Stomach (tissue), 8 donors: ENCODE measurements at regions not wholly inside any gene's neighbourhood (a gene's known extent, or its start where the extent isn't known, plus 50 kb on each side); places are given as distances from the start of the nearest gene placed in this dataset.
"Not testable (repeated sequence)": the region's sequence is repeated elsewhere in the genome, so short reads cannot be mapped to it uniquely, and the experiment has no call there.

ENCODE experiments used
- DNase-seq, 2 donors: peaks; one replicate each; pipeline versions ENCODE4 v3.0.0 to v3.0.0-alpha.2; 2013 to 2019
- H3K27ac ChIP-seq, 5 donors: fragments of 200-600 bp in 4 of 5; sonication (generic) in 4 of 5; one replicate each; pipeline ENCODE4 v1.5.1; 2013 to 2019; ENCODE audit warnings: mild to moderate bottlenecking in 1 of 5, moderate library complexity in 1 of 5
- H3K27me3 ChIP-seq, 3 donors: fragments of 200-600 bp; sonication (generic); one replicate each; pipeline ENCODE4 v1.5.1; 2017 to 2019; ENCODE audit warnings: mixed run types in 1 of 3
- H3K36me3 ChIP-seq, 4 donors: fragments of 200-600 bp; sonication (generic); 1 replicate in 3 of 4; 2 replicates in 1 of 4; pipeline ENCODE4 v1.5.1; 2016 to 2019
- H3K4me1 ChIP-seq, 4 donors: fragments of 200-600 bp; sonication (generic); one replicate each; pipeline ENCODE4 v1.5.1; 2016 to 2019
- H3K4me3 ChIP-seq, 4 donors: fragments of 200-600 bp; sonication (generic) in 3 of 4; one replicate each; pipeline ENCODE4 v1.5.1; 2016 to 2019; ENCODE audit warnings: mild to moderate bottlenecking in 1 of 4
- H3K9me3 ChIP-seq, 4 donors: fragments of 200-600 bp; sonication (generic); one replicate each; pipeline ENCODE4 v1.5.1; 2016 to 2019
- CTCF ChIP-seq, 7 experiments: fragments of 450-650 bp in 4 of 7; fragments of 200-600 bp in 3 of 7; sonication (generic) in 3 of 7; IDR thresholded peaks; one replicate each; pipeline ENCODE4 v1.5.1; 2016 to 2019; ENCODE audit warnings: antibody characterized with exemption in 7 of 7, control low read depth in 2 of 7, mild to moderate bottlenecking in 1 of 7
- EP300 ChIP-seq: sonication (generic); formaldehyde crosslinking; IDR thresholded peaks from one replicate; pipeline ENCODE4 v1.6.1; 2017; ENCODE audit warnings: antibody characterized with exemption
- POLR2A ChIP-seq, 4 donors: fragments of 450-650 bp; IDR thresholded peaks; one replicate each; pipeline ENCODE4 v1.6.1; 2016; ENCODE audit warnings: antibody characterized with exemption in 4 of 4, control low read depth in 2 of 4, mild to moderate bottlenecking in 1 of 4, moderate library complexity in 1 of 4
- POLR2AphosphoS5 ChIP-seq, 3 donors: sonication (generic); formaldehyde crosslinking; IDR thresholded peaks; one replicate each; pipeline ENCODE4 v1.6.1; 2016; ENCODE audit warnings: antibody characterized with exemption in 3 of 3
- WGBS, 5 donors: extraction: QIAGEN DNeasy Blood & Tissue Kit in 3 of 5; methylation state at CpG; one replicate each; pipeline versions ENCODE4 v1.1.5 to v1.1.7; 2013 to 2018; 5-methylcytosine and 5-hydroxymethylcytosine counted together
- intact Hi-C: fragments of 100-400 bp; cut with DNase I; formaldehyde crosslinking; loops from one replicate; pipeline ENCODE4 v1.15.1; 2023; ENCODE audit warnings: low total_unique reads
- donor health status: healthy with polysubstance abuse.
- donor health status: Bipolar disorder and iron deficiency.
- donor health status: healthy.

- no peaks in the 10 kb centered on the region for H3K27me3 ChIP-seq
- no peak for TF ChIP-seq EP300
- no peak for TF ChIP-seq POLR2A (IDR thresholded peaks at IDR 0.05)
- TF ChIP-seq POLR2AphosphoS5 (IDR thresholded peaks at IDR 0.05) = no peak
- TF ChIP-seq CTCF (IDR thresholded peaks at IDR 0.05) = no peak
- DNase-seq = no peak
- intact Hi-C loops = no loop called here
- H3K36me3 ChIP-seq = no peaks in the 10 kb centered on the region
- WGBS, 5 donors = 66 to 88% (median 81%) methylated on average over 1 of the region's 1 CpG
- H3K27ac ChIP-seq = no peak overlapping the region
- no peak overlapping the region for H3K4me3 ChIP-seq
- H3K9me3 ChIP-seq = no peaks in the 10 kb centered on the region
- H3K4me1 ChIP-seq = peaks cover 0 to 37% (median 10%) of the 10 kb centered on the region in 4 donors
These were observed 105.8 kb upstream of the UGP2 start for GRCh38 chr2:63735931-63736330.

GRCh38 chr2:63736354-63736753 is 105.3 kb upstream of the UGP2 start:
- Histone ChIP-seq H3K4me1 (peaks cover 0 to 37% (median 10%) of the 10 kb centered on the region in 4 donors), H3K9me3 (no peaks in the 10 kb centered on the region), H3K27ac (no peak overlapping the region), H3K36me3 (no peaks in the 10 kb centered on the region), H3K4me3 (no peak overlapping the region), H3K27me3 (no peaks in the 10 kb centered on the region)
- TF ChIP-seq EP300 (no peak), POLR2AphosphoS5 (IDR thresholded peaks at IDR 0.05) (no peak), CTCF (IDR thresholded peaks at IDR 0.05) (no peak), POLR2A (IDR thresholded peaks at IDR 0.05) (no peak)
- peak in 1 of 2 donors; percentile 48 for DNase-seq
- intact Hi-C loops = no loop called here

- Histone ChIP-seq H3K27ac (no peak overlapping the region), H3K4me1 (peaks cover 0 to 37% (median 12%) of the 10 kb centered on the region in 4 donors), H3K27me3 (no peaks in the 10 kb centered on the region), H3K4me3 (no peak overlapping the region), H3K9me3 (no peaks in the 10 kb centered on the region), H3K36me3 (no peaks in the 10 kb centered on the region)
- DNase-seq = peak in 1 of 2 donors; percentile 15
- TF ChIP-seq CTCF (IDR thresholded peaks at IDR 0.05) = no peak
- TF ChIP-seq POLR2AphosphoS5 (IDR thresholded peaks at IDR 0.05) = no peak
- TF ChIP-seq POLR2A (IDR thresholded peaks at IDR 0.05) = no peak
- TF ChIP-seq EP300 = no peak
- intact Hi-C loops = no loop called here
These were observed 104.5 kb upstream of the UGP2 start for GRCh38 chr2:63737081-63737751.

GRCh38 chr2:63738019-63738418 is 103.7 kb upstream of the UGP2 start:
- Histone ChIP-seq H3K27me3 (no peaks in the 10 kb centered on the region), H3K4me1 (peaks cover 0 to 37% (median 12%) of the 10 kb centered on the region in 4 donors), H3K9me3 (no peaks in the 10 kb centered on the region), H3K36me3 (no peaks in the 10 kb centered on the region), H3K27ac (no peak overlapping the region), H3K4me3 (no peak overlapping the region)
- TF ChIP-seq CTCF (IDR thresholded peaks at IDR 0.05) (no peak), EP300 (no peak), POLR2A (IDR thresholded peaks at IDR 0.05) (no peak), POLR2AphosphoS5 (IDR thresholded peaks at IDR 0.05) (no peak)
- no peak for DNase-seq
- WGBS, 5 donors = 38 to 71% (median 58%) methylated on average over 2 of the region's 2 CpGs
- intact Hi-C loops = no loop called here

- peaks cover 0 to 37% (median 12%) of the 10 kb centered on the region in 4 donors for H3K4me1 ChIP-seq
- H3K36me3 ChIP-seq, DNase-seq, H3K27ac ChIP-seq, H3K9me3 ChIP-seq, H3K27me3 ChIP-seq, H3K4me3 ChIP-seq, intact Hi-C loops: not testable (repeated sequence)
- 90 to 97% (median 96%) methylated on average over 2 of the region's 2 CpGs for WGBS, 5 donors
These were observed 102.5 kb upstream of the UGP2 start for GRCh38 chr2:63739180-63739579.
